ENCODE measurements at regions not wholly inside any gene's neighbourhood (a gene's known extent, or its start where the extent isn't known, plus 50 kb on each side); places are given as distances from the start of the nearest gene placed in this dataset.
A peak's percentile ranks its signal among the peaks of the same experiment; 100 is the strongest.

DNA sequence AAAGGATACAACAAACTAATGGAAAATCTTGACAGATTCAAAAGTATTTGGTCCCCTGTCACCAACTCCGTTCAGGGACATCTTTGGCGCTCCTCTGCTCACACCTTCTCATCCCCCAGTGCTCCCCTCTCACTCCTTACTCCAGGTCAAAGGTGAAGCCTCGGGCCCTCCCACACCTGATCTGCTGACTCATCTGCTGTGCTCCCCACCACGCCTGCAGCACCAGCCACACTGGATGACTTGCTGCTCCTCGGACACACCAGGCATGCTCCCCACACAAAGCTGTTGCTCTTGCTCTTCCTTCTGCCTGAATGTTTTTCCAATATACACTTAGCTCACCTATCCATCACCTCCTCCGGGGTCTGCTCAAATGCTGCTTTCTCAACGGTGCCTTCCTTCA is 123.4 kb downstream of the ESM1 start:
- no peak for ATAC-seq
- DNase-seq (ENCODE audit: low spot score), result no peak
- intact Hi-C loops (cut with DNase I), result no loop called here

- ATAC-seq (peak; percentile 62), DNase-seq (ENCODE audit: low spot score) (no peak)
- intact Hi-C loops (cut with DNase I), result no loop called here
Observed at GRCh38 chr5:54861212-54861894, 124.0 kb downstream of the ESM1 start.

- intact Hi-C loops (cut with DNase I), result no loop called here
- no peak for DNase-seq (ENCODE audit: low spot score)
- ATAC-seq, result no peak
Observed at GRCh38 chr5:54860321-54860720, 125.1 kb downstream of the ESM1 start.

- ATAC-seq, result no peak
- intact Hi-C loops (cut with DNase I), result no loop called here
- DNase-seq (ENCODE audit: low spot score), result no peak
Observed at GRCh38 chr5:54859316-54859715, 126.1 kb downstream of the ESM1 start.

DNA sequence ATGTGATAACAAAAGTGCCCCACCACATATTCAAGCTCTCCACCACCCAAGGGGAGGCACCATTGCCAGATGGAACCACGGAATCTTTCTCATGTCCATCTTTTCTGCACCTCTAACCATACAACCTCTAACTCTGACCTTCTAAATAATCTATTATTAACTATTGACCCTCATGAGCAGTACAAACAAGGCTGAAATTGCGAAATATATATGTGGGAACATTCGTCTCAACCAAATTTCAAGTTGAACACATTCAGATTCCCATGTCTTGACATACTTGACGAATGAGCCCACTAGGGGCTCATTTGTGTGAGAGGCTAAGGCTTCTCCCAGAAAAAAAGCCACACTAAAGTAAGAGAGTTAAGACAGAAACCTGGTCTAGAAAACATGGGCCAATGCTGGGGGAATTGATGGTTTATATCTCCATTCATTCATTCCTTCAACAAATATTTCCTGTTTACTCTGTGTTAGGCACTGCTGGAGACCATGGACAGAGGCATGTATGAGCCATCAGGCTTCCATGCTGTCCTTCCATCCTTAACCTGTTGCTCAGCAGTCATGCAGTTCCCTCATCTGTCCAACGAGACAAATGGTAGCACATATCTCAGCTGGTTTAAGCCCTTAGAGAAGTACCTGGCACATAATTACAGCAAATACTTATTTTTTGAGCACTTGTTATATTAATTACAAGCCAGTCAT is 130.4 kb downstream of the ESM1 start:
- DNase-seq (ENCODE audit: low spot score), result no peak
- intact Hi-C loops (cut with DNase I), result no loop called here
- no peak for ATAC-seq

DNA sequence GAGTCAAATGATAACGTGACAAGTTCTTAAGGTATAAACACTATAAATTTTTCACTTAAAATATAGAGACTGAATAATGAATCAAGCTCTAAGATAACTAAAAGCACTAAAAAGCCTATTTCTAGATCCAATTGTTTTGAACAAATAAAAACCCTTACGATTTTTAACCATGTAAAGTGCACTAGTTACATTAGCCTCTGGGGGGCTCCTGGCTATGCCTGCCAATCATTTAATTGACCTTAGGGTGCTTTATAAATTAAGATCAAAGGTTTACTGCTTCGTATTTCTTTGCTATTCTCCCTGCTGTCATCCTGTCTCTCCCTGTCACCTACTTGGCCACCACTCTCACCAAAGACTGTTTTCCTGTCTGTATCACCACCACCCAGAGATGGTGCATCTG is 133.4 kb downstream of the ESM1 start:
- intact Hi-C loops (cut with DNase I), result no loop called here
- ATAC-seq, result no peak
- no peak for DNase-seq (ENCODE audit: low spot score)

DNA sequence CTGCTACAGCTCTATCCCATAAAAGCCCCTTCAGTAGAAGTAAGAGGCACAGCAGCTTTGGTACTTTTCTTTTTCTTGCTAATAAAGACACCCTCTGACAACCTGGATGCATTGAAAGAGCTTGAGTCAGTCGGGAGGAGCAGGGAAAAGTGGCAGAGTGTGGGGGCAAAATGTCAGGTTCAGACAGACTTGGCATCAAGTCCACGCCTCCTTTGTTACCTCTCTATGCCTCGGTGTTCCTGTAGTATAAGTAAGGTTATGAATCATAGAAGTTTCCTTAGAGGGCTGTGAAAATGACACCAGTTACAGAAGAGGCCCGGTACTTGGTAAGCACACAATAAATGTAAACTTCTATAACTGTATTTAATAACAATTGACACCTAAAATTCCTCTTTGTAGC is 133.9 kb downstream of the ESM1 start:
- ATAC-seq (no peak), DNase-seq (ENCODE audit: low spot score) (no peak)
- intact Hi-C loops (cut with DNase I), result no loop called here

DNA sequence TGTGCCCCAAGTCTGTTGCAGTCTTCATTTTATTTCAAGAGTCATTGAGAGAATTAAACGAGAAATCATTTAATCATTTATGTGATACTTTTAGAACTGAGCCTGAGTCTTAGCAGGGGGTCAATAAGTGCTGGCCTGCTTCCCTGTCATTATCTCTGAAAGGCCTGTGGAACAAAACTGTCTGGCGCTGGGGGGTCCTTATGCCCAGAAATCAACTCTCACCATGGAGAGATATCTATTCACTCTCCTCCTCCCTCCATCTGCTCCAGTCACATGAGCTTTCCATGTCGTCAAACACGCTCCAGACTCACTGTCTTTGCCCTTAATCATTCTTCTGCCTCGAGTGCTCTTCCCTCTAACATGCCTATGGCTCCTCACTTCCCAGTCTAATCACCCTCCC is 136.8 kb downstream of the ESM1 start:
- ATAC-seq (no peak), DNase-seq (ENCODE audit: low spot score) (no peak)
- intact Hi-C loops (cut with DNase I), result no loop called here

DNA sequence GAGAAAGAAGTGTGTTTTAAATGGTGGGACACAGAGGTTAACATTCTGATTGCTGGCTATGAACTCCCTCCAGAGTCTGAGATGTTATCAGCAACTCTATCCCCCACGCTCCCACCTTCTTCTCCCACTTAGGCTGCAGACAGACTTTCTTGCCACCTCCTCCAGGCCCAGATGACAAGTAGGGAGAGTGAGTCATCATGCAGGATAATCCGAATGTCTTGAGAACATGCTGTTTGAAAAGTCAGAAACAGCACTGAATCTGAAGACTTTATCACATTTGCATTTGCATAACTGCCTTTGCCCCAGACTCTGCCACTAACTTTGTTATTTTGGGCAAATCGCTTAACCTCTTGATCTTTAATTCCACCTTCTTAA is 139.8 kb downstream of the ESM1 start:
- DNase-seq (ENCODE audit: low spot score) (no peak), ATAC-seq (no peak)
- intact Hi-C loops (cut with DNase I), result loop anchor here (2.0 kb wide), 1 partner anchor 331 kb away; no protein-coding TSS in a partner anchor

DNA sequence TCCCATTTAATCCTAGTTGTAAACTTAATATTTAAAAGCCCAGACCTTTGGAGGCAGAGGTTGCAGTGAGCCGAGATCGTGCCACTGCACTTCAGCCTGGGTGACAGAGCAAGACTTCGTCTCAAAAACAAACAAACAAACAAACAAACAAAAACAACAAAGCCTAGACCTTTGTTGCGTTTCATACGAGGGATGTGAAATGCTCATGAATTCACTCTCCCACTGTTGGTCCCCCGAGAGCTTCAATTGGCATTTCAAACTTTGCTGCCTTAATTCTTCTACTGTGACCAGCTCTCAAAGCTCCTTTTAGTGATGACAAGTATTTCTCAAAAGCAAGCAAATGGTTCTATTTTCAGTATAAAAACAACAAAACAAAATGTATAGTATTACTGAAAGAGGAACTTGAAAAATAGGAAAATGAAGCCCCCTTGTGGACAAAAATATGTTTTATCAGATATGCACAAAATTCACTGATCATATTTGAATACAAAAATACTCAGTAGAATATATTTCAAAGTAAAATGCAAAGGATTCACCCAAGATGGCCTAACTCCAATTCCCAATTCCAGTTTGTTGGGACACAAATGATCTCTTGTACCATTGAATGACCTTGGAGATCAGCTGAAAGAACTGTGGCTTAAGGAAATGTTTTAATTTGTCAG is 140.4 kb downstream of the ESM1 start:
- intact Hi-C loops (cut with DNase I), result loop anchor here (2.0 kb wide), 1 partner anchor 330 kb away; no protein-coding TSS in a partner anchor
- ATAC-seq (peak; percentile 71), DNase-seq (ENCODE audit: low spot score) (no peak)

GRCh38 chr5:54844266-54844665 is 141.1 kb downstream of the ESM1 start:
- ATAC-seq (no peak), DNase-seq (ENCODE audit: low spot score) (no peak)
- intact Hi-C loops (cut with DNase I), result loop anchor here (2.0 kb wide), 1 partner anchor 329 kb away; no protein-coding TSS in a partner anchor

DNA sequence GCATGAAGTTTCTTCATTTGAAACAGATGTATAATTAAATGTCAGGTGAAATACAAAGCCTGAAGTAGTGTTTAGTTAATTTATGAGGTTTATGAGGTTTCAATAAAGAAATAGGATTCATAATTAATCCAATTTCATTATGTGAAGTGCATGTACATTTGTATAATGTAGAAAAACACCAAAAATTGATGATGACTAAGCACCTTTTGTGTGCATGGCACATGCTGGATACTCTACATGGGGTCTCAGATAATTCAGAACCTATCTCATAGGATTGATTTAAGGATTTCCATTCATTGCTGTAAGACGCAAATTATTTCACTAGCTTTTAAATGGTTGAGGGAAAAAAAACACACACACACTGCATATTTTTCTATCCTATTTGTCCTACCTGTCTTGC is 143.9 kb downstream of the ESM1 start:
- DNase-seq (ENCODE audit: low spot score) (no peak), ATAC-seq (no peak)
- intact Hi-C loops (cut with DNase I), result no loop called here

GRCh38 chr5:54838843-54839242 is 146.6 kb downstream of the ESM1 start:
- no peak for ATAC-seq
- intact Hi-C loops (cut with DNase I), result no loop called here

GRCh38 chr5:54837981-54838380 is 147.4 kb downstream of the ESM1 start:
- intact Hi-C loops (cut with DNase I), result no loop called here
- ATAC-seq, result no peak
- no peak for DNase-seq (ENCODE audit: low spot score)

More at GRCh38 chr5:54838843-54839242, 146.6 kb downstream of the ESM1 start:
- DNase-seq (ENCODE audit: low spot score), result no peak

DNA sequence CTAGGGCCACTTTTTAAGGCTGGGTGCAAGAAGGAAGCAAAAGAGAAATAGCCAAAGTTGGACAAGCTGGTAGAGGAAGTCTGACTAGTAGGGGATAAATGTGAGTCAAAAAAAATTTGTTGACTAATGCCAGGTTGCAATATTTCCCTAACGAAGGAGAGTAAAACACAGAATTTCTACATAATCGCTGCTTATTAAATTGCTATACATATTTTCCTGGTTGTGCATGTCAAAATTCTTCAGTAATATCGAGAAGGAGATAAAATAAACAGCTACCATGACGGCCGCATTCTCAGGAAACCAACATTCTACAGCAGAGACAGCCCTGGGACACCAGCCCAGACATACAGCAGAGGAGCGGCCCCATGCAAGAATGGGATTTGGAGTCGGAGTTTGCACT is 148.3 kb downstream of the ESM1 start:
- DNase-seq (ENCODE audit: low spot score), result no peak
- intact Hi-C loops (cut with DNase I), result no loop called here
- no peak for ATAC-seq

DNA sequence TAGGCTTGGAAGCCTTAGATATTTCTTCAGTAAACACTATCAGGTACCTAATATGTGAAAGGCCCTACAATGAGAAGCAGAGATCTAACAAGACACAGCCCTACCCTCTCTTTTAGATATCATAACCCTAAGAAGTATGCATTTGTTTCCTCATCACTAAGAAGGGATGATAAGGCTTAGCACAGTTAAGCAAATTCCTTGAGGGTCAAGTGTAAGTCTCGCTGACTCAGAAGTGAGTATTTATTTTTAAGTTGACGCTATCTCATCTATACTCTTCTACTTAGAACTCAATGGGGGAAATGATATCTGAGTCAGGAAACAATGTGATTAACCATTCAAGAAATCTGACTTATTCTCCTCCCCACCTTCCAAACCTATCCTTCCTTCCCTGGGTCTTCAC is 149.7 kb downstream of the ESM1 start:
- ATAC-seq (no peak), DNase-seq (ENCODE audit: low spot score) (no peak)
- intact Hi-C loops (cut with DNase I), result no loop called here

GRCh38 chr5:54834121-54834842 is 151.1 kb downstream of the ESM1 start:
- intact Hi-C loops (cut with DNase I), result no loop called here
- no peak for ATAC-seq

GRCh38 chr5:54833590-54833989 is 151.8 kb downstream of the ESM1 start:
- no peak for DNase-seq (ENCODE audit: low spot score)
- intact Hi-C loops (cut with DNase I), result no loop called here
- ATAC-seq, result no peak

More at GRCh38 chr5:54834121-54834842, 151.1 kb downstream of the ESM1 start:
- no peak for DNase-seq (ENCODE audit: low spot score)

GRCh38 chr5:54832858-54833257 is 152.5 kb downstream of the ESM1 start:
- no peak for DNase-seq (ENCODE audit: low spot score)
- ATAC-seq, result peak; percentile 73
- intact Hi-C loops (cut with DNase I), result no loop called here

- intact Hi-C loops (cut with DNase I), result no loop called here
- ATAC-seq (no peak), DNase-seq (ENCODE audit: low spot score) (no peak)
Observed at GRCh38 chr5:54832045-54832444, 153.3 kb downstream of the ESM1 start.

All from sciatic nerve (tissue), 2 donors.